GM12878 (cell line): ENCODE measurements at regions not wholly inside any gene's neighbourhood (a gene's known extent, or its start where the extent isn't known, plus 50 kb on each side); places are given as distances from the start of the nearest gene placed in this dataset.

Experiments used
- BHLHE40 ChIP-seq, 2 experiments: fragments of 450-650 bp in 1 of 2; IDR thresholded peaks; 2 replicates each; pipeline ENCODE4 v1.6.1; 2011 to 2017; ENCODE audit warnings: low read depth in 2 of 2, borderline replicate concordance in 1 of 2, improper control_type of control experiment in 1 of 2, low read length in 1 of 2, mild to moderate bottlenecking in 1 of 2
- CTCF ChIP-seq, 3 experiments: IDR thresholded peaks in 2 of 3; conservative IDR thresholded peaks in 1 of 3; 2 replicates each; pipeline ENCODE4 v1.5.1; 2011; ENCODE audit warnings: low read depth in 3 of 3, low read length in 3 of 3, mild to moderate bottlenecking in 3 of 3, control low read depth in 2 of 3, moderate library complexity in 2 of 3, inconsistent platforms in 1 of 3, mixed read lengths in 1 of 3; ENCODE audit not compliant: control insufficient read depth in 2 of 3, insufficient read depth in 1 of 3; ENCODE audit errors: extremely low read depth in 1 of 3
- ESRRA ChIP-seq: IDR thresholded peaks from 2 replicates; pipeline ENCODE4 v1.6.1; 2012; ENCODE audit warnings: mild to moderate bottlenecking, low read length, improper control_type of control experiment
- KAT2A ChIP-seq: conservative IDR thresholded peaks from 2 replicates; pipeline ENCODE4 v1.6.1; 2011; ENCODE audit warnings: low read depth, low read length; ENCODE audit not compliant: control insufficient read depth
- MYC ChIP-seq: IDR thresholded peaks from 2 replicates; pipeline ENCODE4 v1.6.1; 2011; ENCODE audit warnings: mild to moderate bottlenecking, low read length, moderate library complexity, inconsistent platforms; ENCODE audit not compliant: insufficient read depth, insufficient replicate concordance, insufficient read length, severe bottlenecking
- POLR2A ChIP-seq: IDR thresholded peaks from 2 replicates; pipeline ENCODE4 v1.6.1; 2011; ENCODE audit warnings: low read depth, mild to moderate bottlenecking, low read length
- POLR2AphosphoS5 ChIP-seq: IDR thresholded peaks from 2 replicates; pipeline ENCODE4 v1.6.1; 2011; ENCODE audit warnings: mild to moderate bottlenecking, low read length, inconsistent platforms
- RFX5 ChIP-seq: IDR thresholded peaks from 2 replicates; pipeline ENCODE4 v1.6.1; 2011; ENCODE audit warnings: low read depth, low read length, improper control_type of control experiment
- SIX5 ChIP-seq: IDR thresholded peaks from 2 replicates; pipeline ENCODE4 v1.6.1; 2011; ENCODE audit warnings: mild to moderate bottlenecking, low read depth, low read length, moderate library complexity; ENCODE audit not compliant: severe bottlenecking
- TAF1 ChIP-seq: IDR thresholded peaks from 2 replicates; pipeline ENCODE4 v1.6.1; 2011; ENCODE audit warnings: mild to moderate bottlenecking, low read depth, low read length, borderline replicate concordance
- TARDBP ChIP-seq: IDR thresholded peaks from 2 replicates; pipeline ENCODE4 v1.6.1; 2016; ENCODE audit warnings: borderline replicate concordance
- ZNF274 ChIP-seq: IDR thresholded peaks from one replicate; pipeline ENCODE4 v1.8.0; 2011; ENCODE audit not compliant: insufficient read length, insufficient read depth

GRCh38 chr3:178043084-178043483, 493.2 kb upstream of the KCNMB2 start:
- TF ChIP-seq CTCF (IDR thresholded peaks at IDR 0.05 in 2 of 3, conservative IDR thresholded peaks at IDR 0.05 in 1 of 3; ENCODE audit: control insufficient read depth in 2 of 3, extremely low read depth in 1 of 3, insufficient read depth in 1 of 3, low read depth in 3 of 3, low read length in 3 of 3) (no peak), TARDBP (no peak), KAT2A (no peak), SIX5 (no peak), ESRRA (no peak), BHLHE40 (IDR thresholded peaks at IDR 0.05; ENCODE audit: borderline replicate concordance in 1 of 2, low read depth in 2 of 2, low read length in 1 of 2) (no peak), RFX5 (no peak), POLR2A (no peak), TAF1 (no peak), ZNF274 (no peak), MYC (no peak), POLR2AphosphoS5 (no peak)
